Panc1 (cell line): ENCODE measurements at regions not wholly inside any gene's neighbourhood (a gene's known extent, or its start where the extent isn't known, plus 50 kb on each side); places are given as distances from the start of the nearest gene placed in this dataset.

Experiments used
- ATAC-seq: fragments of 200-7000 bp; cut with Tn5 transposase; 2 replicates; pipeline ENCODE4 v1.9.1; 2020; ENCODE audit warnings: mild to moderate bottlenecking, moderate library complexity
- BruUV-seq: library from RNA; stranded (reverse); fragments of 400-500 nt; replicated peaks from 2 replicates; lab custom pipeline; 2021; lab: Mats Ljungman, UMichigan
- CTCF ChIA-PET: fragments of 300-600 bp; sonication (Branson Sonifier 250); formaldehyde crosslinking; loops from one replicate; lab custom pipeline; 2022; ENCODE audit warnings: antibody characterized with exemption; lab: Charles Lee
- POLR2A ChIA-PET: fragments of 300-600 bp; sonication (Branson Sonifier 250); formaldehyde crosslinking; loops from one replicate; lab custom pipeline; 2022; ENCODE audit warnings: antibody characterized with exemption; lab: Charles Lee
- DNase-seq: peaks from one replicate; pipeline ENCODE4 v3.0.0-alpha.2; 2010; ENCODE audit warnings: low read depth, low spot score
- H3K27ac ChIP-seq: 2 replicates; pipeline ENCODE4 v1.5.1; 2011; ENCODE audit warnings: mild to moderate bottlenecking, low read length, inconsistent platforms
- H3K27me3 ChIP-seq: fragments of 200-500 bp; sonication (Bioruptor generic); 2 replicates; pipeline ENCODE4 v1.6.0; 2014; ENCODE audit warnings: low read length, inconsistent platforms; ENCODE audit not compliant: control insufficient read depth, insufficient read depth
- H3K36me3 ChIP-seq: fragments of 200-500 bp; sonication (Bioruptor generic); 2 replicates; pipeline ENCODE4 v1.5.1; 2014; ENCODE audit warnings: inconsistent platforms, mild to moderate bottlenecking, low read length, moderate library complexity; ENCODE audit not compliant: control insufficient read depth, insufficient read depth
- H3K4me1 ChIP-seq: 2 replicates; pipeline ENCODE4 v1.5.1; 2011; ENCODE audit warnings: inconsistent platforms, mild to moderate bottlenecking, low read length, moderate library complexity; ENCODE audit not compliant: control insufficient read depth, insufficient read depth
- H3K4me3 ChIP-seq, 2 experiments: 2 replicates each; pipeline ENCODE4 v1.5.1; 2011 to 2012; ENCODE audit warnings: low read depth in 2 of 2, low read length in 2 of 2, mild to moderate bottlenecking in 2 of 2, inconsistent platforms in 1 of 2, moderate library complexity in 1 of 2
- H3K9me3 ChIP-seq: fragments of 200-500 bp; sonication (Bioruptor generic); 2 replicates; pipeline ENCODE4 v1.5.1; 2014; ENCODE audit warnings: low read depth, mild to moderate bottlenecking, inconsistent platforms, low read length, moderate library complexity; ENCODE audit not compliant: control insufficient read depth, insufficient read depth
- POLR2AphosphoS5 ChIP-seq: IDR thresholded peaks from 2 replicates; pipeline ENCODE4 v1.6.1; 2012; ENCODE audit warnings: mild to moderate bottlenecking, low read depth, low read length, moderate library complexity
- SIN3A ChIP-seq: IDR thresholded peaks from 2 replicates; pipeline ENCODE4 v1.6.1; 2012; ENCODE audit warnings: low read depth, mild to moderate bottlenecking, low read length, moderate library complexity, borderline replicate concordance; ENCODE audit not compliant: insufficient read depth
- TCF7L2 ChIP-seq: IDR thresholded peaks from 2 replicates; pipeline ENCODE4 v1.6.1; 2011; ENCODE audit warnings: mild to moderate bottlenecking, low read depth, low read length, inconsistent platforms
- in situ Hi-C: cut with HindIII; loops from 2 replicates; pipeline ENCODE4 v1.10.0; 2016; ENCODE audit warnings: low sequenced_read_pairs, low pct_unique_long_range_greater_than_20kb
- intact Hi-C: fragments of 100-400 bp; cut with micrococcal nuclease; formaldehyde crosslinking; loops from one replicate; pipeline ENCODE4 v1.10.0; 2022; ENCODE audit not compliant: unreplicated experiment
- TF ChIP-seq, protein P1 (sequence below): fragments of 450-650 bp; IDR thresholded peaks from 2 replicates; pipeline ENCODE4 v1.5.1; 2017; ENCODE audit warnings: mild to moderate bottlenecking
- TF ChIP-seq, protein P2 (sequence below), 2 experiments: IDR thresholded peaks; 2 replicates each; pipeline ENCODE4 v1.6.1; 2011 to 2012; ENCODE audit warnings: low read depth in 2 of 2, control low read depth in 1 of 2, low read length in 1 of 2, mild to moderate bottlenecking in 1 of 2, moderate library complexity in 1 of 2; ENCODE audit not compliant: insufficient read depth in 1 of 2

DNA sequence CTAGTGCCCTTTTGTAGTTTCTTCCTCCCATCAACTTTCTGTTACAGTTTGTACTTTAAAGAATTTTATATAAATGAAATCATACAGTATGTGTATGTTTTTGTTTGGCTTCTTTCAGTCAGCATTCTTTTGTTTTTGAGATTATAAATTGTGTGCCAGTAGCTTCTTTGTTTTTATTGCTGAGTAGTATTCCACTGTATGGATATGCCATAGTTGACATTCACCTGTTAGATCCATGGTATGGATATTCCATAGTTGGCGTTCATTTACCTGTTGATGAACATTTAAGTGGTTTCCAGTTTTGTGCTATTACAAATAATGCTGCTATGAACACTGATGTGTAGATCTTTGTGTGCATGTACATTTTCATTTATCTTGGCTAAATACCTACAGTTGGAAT lies 70.8 kb upstream of the SYPL1 start:
- Histone ChIP-seq H3K36me3 (no peaks in the 10 kb centered on the region), H3K9me3 (no peaks in the 10 kb centered on the region), H3K27ac (no peak overlapping the region), H3K4me1 (peaks cover 6% of the 10 kb centered on the region), H3K4me3 (no peak overlapping the region), H3K27me3 (no peaks in the 10 kb centered on the region)
- intact Hi-C loops (no loop called here), in situ Hi-C loops (no loop called here)
- CTCF ChIA-PET = interaction anchor here (0.5 kb wide), 1 partner anchor 10 kb away, joined by 3 read pairs; no protein-coding TSS in a partner anchor
- POLR2A ChIA-PET = no interaction called here
- no TSS peak for BruUV-seq
- no peak for ATAC-seq
- TF ChIP-seq, protein P1, sequence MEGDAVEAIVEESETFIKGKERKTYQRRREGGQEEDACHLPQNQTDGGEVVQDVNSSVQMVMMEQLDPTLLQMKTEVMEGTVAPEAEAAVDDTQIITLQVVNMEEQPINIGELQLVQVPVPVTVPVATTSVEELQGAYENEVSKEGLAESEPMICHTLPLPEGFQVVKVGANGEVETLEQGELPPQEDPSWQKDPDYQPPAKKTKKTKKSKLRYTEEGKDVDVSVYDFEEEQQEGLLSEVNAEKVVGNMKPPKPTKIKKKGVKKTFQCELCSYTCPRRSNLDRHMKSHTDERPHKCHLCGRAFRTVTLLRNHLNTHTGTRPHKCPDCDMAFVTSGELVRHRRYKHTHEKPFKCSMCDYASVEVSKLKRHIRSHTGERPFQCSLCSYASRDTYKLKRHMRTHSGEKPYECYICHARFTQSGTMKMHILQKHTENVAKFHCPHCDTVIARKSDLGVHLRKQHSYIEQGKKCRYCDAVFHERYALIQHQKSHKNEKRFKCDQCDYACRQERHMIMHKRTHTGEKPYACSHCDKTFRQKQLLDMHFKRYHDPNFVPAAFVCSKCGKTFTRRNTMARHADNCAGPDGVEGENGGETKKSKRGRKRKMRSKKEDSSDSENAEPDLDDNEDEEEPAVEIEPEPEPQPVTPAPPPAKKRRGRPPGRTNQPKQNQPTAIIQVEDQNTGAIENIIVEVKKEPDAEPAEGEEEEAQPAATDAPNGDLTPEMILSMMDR = no peak
- TF ChIP-seq SIN3A = no peak
- TF ChIP-seq TCF7L2 = no peak
- TF ChIP-seq POLR2AphosphoS5 = no peak
- TF ChIP-seq, protein P2, sequence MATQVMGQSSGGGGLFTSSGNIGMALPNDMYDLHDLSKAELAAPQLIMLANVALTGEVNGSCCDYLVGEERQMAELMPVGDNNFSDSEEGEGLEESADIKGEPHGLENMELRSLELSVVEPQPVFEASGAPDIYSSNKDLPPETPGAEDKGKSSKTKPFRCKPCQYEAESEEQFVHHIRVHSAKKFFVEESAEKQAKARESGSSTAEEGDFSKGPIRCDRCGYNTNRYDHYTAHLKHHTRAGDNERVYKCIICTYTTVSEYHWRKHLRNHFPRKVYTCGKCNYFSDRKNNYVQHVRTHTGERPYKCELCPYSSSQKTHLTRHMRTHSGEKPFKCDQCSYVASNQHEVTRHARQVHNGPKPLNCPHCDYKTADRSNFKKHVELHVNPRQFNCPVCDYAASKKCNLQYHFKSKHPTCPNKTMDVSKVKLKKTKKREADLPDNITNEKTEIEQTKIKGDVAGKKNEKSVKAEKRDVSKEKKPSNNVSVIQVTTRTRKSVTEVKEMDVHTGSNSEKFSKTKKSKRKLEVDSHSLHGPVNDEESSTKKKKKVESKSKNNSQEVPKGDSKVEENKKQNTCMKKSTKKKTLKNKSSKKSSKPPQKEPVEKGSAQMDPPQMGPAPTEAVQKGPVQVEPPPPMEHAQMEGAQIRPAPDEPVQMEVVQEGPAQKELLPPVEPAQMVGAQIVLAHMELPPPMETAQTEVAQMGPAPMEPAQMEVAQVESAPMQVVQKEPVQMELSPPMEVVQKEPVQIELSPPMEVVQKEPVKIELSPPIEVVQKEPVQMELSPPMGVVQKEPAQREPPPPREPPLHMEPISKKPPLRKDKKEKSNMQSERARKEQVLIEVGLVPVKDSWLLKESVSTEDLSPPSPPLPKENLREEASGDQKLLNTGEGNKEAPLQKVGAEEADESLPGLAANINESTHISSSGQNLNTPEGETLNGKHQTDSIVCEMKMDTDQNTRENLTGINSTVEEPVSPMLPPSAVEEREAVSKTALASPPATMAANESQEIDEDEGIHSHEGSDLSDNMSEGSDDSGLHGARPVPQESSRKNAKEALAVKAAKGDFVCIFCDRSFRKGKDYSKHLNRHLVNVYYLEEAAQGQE (IDR thresholded peaks at IDR 0.05; ENCODE audit: insufficient read depth in 1 of 2, low read depth in 2 of 2, low read length in 1 of 2) = no peak
- DNase-seq = no peak

DNA sequence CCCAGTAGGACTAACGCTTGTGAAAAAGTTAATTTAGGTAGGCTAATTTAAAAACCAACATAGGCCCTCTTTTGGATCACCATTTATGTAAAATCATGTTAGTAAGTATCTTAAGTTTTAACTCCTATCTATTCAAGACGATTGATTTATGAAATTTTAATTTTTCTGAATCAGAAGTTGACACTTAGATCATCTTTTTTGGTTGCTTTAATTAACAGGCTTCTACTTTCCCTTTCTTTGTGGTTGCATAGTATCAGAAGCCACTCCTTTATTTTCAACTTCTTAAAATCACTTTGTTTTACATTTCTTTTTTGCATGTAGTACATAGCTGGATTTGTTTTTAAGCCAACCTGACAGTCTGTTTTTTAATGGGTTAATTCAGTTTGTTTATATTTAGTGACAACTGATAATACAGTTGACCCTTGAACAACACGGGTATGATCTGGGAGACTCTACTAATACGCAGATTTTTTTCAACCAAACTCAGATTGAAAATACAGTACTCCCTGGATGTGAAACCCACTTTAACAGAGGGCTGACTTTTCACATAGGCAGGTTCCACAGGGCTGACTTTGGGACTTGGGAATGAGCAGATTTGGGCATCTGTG lies 69.7 kb upstream of the SYPL1 start:
- Histone ChIP-seq H3K27me3 (no peaks in the 10 kb centered on the region), H3K27ac (no peak overlapping the region), H3K9me3 (no peaks in the 10 kb centered on the region), H3K4me1 (peaks cover 6% of the 10 kb centered on the region), H3K36me3 (no peaks in the 10 kb centered on the region), H3K4me3 (no peak overlapping the region)
- TF ChIP-seq, protein P1 = no peak
- no peak for TF ChIP-seq POLR2AphosphoS5
- TF ChIP-seq SIN3A = no peak
- TF ChIP-seq TCF7L2 = no peak
- TF ChIP-seq, protein P2 (IDR thresholded peaks at IDR 0.05; ENCODE audit: insufficient read depth in 1 of 2, low read depth in 2 of 2, low read length in 1 of 2) = no peak
- in situ Hi-C loops = no loop called here
- POLR2A ChIA-PET = no interaction called here
- ATAC-seq (no peak), DNase-seq (no peak)
- BruUV-seq = no TSS peak
- intact Hi-C loops = no loop called here
- CTCF ChIA-PET = no interaction called here
